Prostate gland (tissue), 2 donors: ENCODE measurements at regions not wholly inside any gene's neighbourhood (a gene's known extent, or its start where the extent isn't known, plus 50 kb on each side); places are given as distances from the start of the nearest gene placed in this dataset.

Experiments used
- CTCF ChIP-seq, 4 experiments: fragments of 200-600 bp in 2 of 4; fragments of 450-650 bp in 2 of 4; sonication (generic) in 2 of 4; IDR thresholded peaks; 1 replicate in 3 of 4; 2 replicates in 1 of 4; pipeline ENCODE4 v1.5.1; 2016 to 2019; ENCODE audit warnings: antibody characterized with exemption in 4 of 4, mild to moderate bottlenecking in 2 of 4, moderate library complexity in 2 of 4
- POLR2A ChIP-seq: fragments of 450-650 bp; IDR thresholded peaks from one replicate; pipeline ENCODE4 v1.6.1; 2016; ENCODE audit warnings: antibody characterized with exemption, mild to moderate bottlenecking
- POLR2AphosphoS5 ChIP-seq: sonication (generic); formaldehyde crosslinking; IDR thresholded peaks from one replicate; pipeline ENCODE4 v1.6.1; 2017; ENCODE audit warnings: antibody characterized with exemption

GRCh38 chr1:70762386-70762785 lies 285.2 kb downstream of the PTGER3 start:
- TF ChIP-seq CTCF (IDR thresholded peaks at IDR 0.05): no peak
- TF ChIP-seq POLR2A: no peak
- TF ChIP-seq POLR2AphosphoS5: no peak
